ENCODE measurements at regions not wholly inside any gene's neighbourhood (a gene's known extent, or its start where the extent isn't known, plus 50 kb on each side); places are given as distances from the start of the nearest gene placed in this dataset.

- TF ChIP-seq MAX (CRISPR knock-in tag; IDR thresholded peaks at IDR 0.05) (no peak), NR2C2 (CRISPR knock-in tag; IDR thresholded peaks at IDR 0.05) (no peak), IRF1 (CRISPR knock-in tag; IDR thresholded peaks at IDR 0.05) (no peak), SP1 (CRISPR knock-in tag; conservative IDR thresholded peaks at IDR 0.05) (no peak), CREB1 (CRISPR knock-in tag; IDR thresholded peaks at IDR 0.05) (no peak), CTCF (IDR thresholded peaks at IDR 0.05) (no peak), USF1 (CRISPR knock-in tag; IDR thresholded peaks at IDR 0.05) (no peak), FOXP4 (CRISPR knock-in tag; IDR thresholded peaks at IDR 0.05) (no peak), AR (CRISPR knock-in tag; IDR thresholded peaks at IDR 0.05) (no peak), ELF4 (CRISPR knock-in tag; IDR thresholded peaks at IDR 0.05; ENCODE audit: low read depth) (no peak), ATF1 (CRISPR knock-in tag; IDR thresholded peaks at IDR 0.05) (no peak)
Observed at GRCh38 chr18:34972765-34973414, 68.3 kb upstream of the MAPRE2 start.

All from WTC11 (cell line).